Effector CD8-positive, alpha-beta T cell (primary cell): ENCODE measurements at regions not wholly inside any gene's neighbourhood (a gene's known extent, or its start where the extent isn't known, plus 50 kb on each side); places are given as distances from the start of the nearest gene placed in this dataset.
"Not testable (repeated sequence)": the region's sequence is repeated elsewhere in the genome, so short reads cannot be mapped to it uniquely, and the experiment has no call there.

Experiments
- DNase-seq: peaks from one replicate; lab custom pipeline; 2025; lab: John Stamatoyannopoulos, UW

DNA sequence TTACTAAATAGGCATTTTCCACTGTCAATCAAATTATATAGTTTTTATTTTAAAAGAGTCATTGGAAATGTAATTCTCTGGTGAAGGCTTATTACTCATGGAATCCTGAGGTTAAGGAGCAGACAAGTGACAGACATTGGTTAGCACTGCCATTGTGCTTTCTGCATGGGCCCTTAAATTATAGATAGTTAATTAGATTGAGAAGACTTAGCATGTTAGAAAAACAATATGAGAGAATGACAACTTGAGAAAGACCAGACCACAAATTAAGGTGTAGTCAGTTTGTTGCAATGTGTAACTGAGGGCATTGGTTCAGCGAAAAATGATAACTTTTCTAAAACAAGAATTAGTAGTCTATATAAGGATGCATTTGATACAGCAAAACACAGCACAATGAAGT is 195.5 kb downstream of the SLITRK6 start:
- no peak for DNase-seq

DNA sequence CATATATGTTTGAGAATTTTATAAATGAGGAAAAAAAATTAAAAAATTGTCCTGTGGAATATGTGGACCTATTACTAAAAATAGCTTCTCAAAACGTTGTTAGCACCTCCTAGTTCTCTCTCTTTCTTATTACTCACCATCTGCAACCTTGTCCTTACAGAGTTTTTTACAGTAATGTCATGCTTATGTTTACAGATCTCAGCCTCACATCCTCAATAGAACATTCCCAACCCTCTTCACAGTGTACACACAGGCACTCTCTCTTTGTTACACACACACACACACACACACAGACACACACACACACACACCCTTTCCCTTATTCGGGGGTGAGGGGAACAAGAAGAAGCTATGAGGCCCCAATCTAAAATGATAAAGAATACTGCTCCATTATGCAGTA is 197.7 kb downstream of the SLITRK6 start:
- no peak for DNase-seq

DNA sequence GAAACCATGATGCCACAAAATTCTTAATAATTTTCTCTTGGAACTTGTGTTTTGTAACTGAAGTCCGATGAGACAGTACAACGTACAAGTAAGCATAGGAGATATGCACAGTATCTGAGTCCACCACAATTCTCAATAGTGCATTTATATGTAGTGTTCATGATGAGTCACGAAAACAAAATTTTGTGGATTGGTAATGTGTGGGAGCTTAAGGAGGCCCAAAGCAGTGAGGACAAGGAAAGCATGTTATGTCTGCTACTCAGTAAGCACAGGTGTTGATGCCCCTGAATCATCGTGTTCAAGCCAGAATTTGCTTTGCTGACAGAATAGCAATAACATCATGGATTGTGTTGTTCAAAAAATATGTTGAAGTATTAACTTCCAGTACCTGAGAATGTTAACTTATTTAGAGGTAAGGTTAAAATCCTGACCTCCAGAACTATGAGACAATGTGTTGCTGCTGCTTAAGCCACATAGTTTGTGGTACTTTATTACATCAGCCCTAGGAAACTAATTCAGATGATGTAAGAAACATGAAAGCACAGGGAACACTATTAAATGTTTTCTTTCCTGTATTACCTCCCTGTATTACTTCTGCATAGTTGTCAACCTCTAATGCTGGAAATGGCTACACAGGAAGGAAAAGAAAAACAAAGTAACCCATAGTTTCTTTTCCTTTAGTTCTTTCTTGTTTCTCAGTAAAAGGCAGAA is 201.3 kb downstream of the SLITRK6 start:
- no peak for DNase-seq

DNA sequence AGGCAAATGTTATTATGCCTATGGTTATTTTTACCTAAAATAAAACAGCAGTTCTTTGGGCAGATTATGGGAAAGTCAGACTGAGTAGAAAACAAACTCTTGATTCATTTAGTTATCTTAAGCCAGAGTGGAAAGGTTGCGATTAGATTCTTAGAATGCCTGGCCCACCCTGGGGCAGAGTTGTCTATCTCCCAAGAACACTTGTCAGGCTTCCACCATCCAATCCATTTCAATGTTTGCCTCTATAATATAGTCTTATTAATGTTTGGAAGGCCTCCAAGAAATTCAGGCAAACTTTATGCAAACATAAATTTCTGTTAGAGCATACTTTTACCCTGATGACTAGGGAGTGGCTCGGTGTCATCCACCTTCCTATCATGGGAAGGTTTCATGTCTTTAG is 207.0 kb downstream of the SLITRK6 start:
- no peak for DNase-seq

DNA sequence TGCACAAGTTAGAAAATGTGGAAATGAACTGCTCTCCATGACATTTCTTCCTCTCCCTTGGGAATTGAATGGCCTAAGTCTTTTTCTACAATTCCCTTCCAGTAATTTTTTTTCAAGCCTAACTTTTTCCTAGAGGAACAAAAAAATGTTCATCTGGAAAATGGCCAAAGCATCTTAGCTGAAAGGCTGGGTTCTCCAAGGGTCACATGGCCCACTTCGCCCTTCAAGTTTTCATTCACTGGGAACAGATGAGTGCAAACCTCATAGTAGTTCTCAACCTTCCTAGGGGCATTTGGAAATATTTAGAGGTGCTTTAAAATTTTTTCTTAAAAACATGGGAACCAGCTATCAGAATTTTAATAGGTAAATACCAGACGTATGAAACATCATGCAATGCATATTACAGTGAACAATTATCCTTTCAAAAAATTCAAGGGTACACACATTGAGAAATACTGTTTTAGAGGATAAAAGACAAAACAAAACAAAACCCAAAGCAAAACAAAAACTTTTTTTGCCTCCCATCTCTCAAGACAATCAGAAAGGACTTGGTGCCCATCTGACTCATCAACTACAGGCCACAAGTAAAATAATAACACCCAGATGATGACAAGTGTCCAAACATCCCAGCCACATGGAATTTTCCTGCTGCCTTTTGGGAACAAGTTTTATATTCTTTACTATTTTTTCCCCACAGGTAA is 208.8 kb downstream of the SLITRK6 start:
- no peak for DNase-seq

DNA sequence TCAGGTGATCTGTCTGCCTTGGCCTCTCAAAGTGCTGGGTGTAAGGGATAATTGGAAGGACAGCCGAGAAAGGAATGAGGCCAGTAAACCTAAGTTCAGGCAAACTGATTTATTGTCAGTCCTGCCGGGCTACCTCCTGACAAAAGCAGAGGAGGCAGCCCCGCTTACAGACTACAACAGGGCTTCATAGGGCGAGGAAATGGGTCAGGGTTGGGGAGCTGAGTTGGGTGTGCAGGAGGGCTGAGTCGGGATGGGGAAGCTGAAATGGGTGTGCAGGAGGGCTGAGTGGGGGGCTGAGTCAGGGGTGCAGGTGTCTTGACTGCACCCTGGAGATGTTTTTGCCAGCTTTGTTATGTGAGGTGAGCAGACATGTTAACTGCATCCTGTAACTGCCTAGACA is 210.2 kb downstream of the SLITRK6 start:
- no peak for DNase-seq

DNA sequence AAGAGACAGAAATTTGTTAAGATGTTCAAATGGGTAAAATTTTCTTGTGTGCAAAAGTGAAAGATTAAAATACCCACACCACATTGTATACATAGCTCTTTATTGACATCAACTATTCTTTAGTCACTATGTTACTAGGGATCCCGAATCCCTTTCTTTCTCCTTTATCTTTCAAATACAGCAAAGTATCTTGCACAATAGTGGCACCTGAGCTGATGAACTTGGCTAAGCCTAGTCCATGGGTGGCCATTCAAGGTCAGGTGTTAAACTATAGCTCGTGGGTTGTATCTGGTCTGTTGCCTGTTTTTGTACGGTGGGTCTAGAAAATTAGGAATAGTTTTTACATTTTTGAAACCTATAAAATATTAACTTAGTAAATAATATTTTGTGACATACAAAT is 210.9 kb downstream of the SLITRK6 start:
- no peak for DNase-seq

DNA sequence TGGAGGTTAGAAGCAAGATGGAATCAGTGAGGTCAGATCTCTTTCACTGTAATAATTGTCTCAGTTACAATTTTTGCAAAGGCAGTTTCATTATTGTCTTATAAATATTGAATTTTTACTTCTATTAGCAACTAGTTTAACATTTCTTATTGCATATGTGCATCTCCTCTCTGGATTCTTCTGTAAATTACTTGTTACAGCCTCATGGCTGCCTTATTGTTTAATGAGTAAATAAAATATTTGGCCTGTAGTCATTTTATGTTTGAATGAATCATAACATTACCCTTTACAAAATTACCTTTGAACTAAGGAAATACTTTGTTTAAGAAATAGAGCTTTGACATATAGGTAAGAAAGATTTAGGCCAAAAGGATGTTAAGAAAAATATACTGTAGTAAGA is 212.4 kb downstream of the SLITRK6 start:
- no peak for DNase-seq

DNA sequence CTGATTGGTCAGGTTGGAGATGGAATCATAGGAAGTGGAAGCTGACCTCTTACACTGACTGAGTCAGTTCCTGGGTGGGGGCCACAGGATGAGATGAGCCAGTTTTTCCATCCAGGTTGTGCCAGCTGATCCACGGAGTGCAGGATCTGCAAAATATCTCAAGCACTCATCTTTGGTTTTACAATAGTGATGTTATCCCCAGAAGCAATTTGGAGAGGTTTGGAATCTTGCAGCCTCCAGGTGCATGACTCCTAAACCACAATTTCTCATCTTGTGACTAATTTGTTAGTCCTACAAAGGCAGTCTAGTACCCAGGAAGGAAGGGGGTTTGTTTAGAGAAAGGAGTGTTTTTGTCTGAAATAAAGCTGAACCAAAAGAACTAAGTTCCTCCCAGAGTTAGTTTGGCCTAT is 212.8 kb downstream of the SLITRK6 start:
- no peak for DNase-seq

DNA sequence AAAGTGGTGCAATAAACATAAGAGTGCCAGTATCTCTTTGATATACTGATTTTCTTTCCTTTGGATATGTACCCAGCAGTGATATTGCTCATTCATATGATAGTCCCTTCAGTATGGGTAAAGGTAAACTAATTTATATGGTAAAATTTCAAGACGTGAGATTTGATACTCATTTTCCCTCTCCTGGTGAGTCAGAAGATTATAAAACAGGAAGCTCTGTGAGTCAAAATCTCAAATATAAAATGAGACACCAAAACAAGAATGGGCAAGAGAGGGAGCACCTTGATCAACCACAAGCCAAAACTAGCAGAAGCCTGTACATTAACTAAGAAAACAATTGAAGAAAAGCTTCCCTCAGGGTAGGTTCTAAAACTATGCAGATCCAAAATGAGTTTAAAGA is 216.3 kb downstream of the SLITRK6 start:
- DNase-seq, result no peak

DNA sequence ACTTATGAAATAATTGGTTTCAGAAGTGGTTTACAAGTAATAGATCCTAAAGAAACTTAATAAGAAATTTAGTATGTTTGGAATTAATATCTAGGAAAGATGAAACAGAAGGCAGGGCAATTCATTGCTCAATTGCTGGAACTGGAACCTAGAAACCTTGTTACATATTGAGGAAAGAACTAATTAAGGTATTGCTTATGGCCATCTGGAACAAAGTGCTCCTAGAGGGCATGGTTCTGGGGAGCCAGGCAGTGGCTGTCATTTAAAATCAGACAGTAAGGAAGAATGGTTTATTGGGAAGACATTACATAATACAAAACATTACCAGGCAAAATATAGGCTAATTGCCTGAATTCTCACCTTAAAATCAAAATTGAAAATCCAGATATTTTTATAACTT is 224.1 kb downstream of the SLITRK6 start:
- DNase-seq, result no peak

DNA sequence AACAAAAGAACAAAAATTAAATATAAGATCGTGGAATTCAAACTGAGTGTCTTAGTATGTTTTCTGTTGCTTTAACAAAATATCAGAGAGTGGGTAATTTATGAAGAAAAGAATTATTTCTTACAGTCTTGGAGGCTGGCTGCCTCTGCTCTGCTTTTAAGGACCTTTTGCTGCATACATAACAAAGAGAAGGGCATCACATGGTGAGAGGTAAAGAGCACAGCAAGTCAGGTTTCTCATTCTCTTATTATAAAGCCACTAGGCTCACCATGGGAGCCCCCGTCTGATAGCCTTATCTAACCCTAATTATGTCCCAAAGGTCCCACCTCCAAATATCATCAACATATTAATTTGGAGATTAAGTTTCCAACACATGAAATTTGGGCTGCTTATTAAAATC is 231.3 kb downstream of the SLITRK6 start:
- no peak for DNase-seq

DNA sequence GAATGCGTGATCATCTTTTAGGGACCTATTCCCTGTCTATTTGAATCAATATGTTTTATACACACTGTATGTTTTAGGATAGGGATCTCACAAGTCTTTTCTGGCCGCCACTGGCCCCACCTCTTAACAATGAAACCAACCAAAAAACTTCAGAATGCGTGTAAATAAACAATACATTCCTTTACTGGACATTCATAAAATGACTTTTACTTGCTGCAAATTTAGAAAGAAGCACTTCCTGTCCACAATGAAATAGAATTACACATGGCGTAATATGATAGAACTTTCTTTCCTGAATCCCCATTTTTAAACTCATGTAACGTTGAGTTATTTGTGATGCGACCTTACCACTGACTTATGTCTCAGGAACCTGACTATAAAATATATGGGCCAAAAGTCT is 233.6 kb downstream of the SLITRK6 start:
- no peak for DNase-seq

DNA sequence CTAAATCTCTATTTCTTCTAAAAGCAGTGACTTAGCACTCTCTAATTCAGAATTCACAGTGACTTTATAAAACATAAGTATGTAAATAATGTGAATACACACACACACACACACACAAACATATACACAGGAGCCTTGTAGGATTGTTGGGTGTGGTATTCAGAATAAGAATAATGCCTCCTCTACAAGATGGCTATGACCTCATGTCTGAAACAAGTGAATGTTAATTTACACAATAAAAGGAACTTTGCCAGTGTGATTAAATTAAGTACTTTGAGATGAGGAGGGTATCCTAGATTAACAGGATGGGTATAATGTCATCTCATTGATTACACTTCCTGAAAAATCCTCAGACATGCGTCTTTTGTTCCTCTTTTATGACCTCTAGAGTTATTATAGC is 234.6 kb downstream of the SLITRK6 start:
- no peak for DNase-seq

DNA sequence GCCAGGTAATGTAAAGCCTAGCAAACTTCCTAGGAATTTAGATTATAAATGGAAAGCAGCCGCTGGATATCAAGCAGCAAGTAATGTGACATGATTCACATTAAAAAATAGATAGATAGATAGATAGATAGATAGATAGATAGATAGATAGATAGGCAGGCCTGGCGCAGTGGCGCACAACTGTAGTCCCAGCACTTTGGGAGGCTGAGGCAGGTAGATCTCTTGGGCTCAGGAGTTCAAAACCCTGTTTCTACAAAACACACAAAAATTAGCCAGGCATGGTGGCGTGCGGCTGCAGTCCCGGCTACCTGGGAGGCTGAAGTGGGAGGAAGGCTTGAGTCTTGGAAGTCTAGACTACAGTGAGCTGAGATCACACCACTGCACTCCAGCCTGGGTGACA is 236.9 kb downstream of the SLITRK6 start:
- DNase-seq, result no peak

DNA sequence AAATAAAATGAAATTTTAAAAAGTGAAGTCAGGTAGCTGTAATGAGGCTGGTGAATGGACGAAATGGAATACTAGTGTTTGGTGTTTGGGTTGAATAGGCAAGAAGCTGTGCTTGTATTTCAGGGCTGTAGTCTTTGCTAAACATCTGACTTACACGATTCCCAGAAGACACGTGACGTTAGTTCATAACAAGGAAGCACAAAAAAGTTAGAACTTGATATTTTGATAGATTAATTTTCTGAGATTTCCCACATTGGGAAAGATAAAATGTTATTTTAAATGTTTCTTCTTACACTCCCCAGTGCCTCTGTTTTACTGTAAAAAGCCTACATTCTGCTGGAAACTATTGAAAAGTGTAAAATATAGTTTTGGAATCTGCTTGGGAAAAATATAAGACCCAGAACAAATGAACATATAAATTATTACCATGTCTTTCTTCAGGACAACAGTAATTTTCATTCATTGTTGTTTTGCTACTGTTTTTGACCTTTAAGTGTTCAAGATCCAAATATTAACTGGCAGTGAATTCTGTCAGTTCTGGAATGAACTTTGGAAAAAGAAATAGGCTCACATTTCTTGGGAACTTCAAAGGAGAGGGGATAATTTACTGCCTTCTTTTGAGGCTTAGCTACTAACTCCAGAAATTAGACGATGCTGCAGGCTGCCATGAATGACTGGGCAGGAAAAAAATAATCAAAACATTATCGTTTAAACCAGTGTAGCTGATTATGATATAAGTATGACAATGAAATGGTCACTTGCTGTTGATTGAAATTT is 241.3 kb downstream of the SLITRK6 start:
- DNase-seq, result no peak

DNA sequence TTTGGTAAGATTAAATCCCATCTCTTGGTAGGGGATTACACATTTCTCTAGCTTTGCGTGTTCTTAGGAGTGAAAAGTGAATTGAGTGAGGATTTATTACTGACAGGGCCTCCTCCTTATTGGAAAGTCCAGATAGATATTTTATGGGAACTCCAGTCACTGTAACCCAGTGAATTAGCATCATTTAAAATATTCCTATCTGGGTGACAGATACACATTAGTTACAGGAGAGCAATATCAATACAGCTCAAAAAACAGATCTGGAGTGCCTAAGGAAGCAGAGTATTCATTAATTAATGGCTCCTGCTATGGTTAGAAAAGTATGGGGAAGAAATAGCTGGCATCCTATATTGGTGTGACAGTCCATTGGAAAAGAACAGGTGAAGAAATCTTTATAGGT is 248.2 kb downstream of the SLITRK6 start:
- no peak for DNase-seq

DNA sequence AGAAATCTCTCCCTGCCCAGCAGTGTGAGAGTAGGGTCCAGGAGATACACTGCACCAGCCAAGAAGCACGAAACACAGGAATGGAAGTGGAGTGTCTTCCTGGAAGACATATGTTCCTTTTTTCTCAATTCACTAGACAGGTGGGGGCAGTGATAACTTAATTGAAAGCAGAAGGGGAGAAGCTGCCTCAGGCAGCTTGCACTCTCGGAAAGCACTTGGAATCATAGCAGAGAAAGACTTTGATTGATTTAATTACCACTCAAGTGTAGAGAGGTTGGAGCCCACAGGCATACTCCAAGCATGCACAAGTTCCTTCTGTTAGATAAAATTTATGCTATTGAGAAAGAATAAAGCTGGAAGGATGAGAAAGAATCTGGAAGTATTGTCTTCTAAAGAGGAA is 249.4 kb downstream of the SLITRK6 start:
- no peak for DNase-seq

DNA sequence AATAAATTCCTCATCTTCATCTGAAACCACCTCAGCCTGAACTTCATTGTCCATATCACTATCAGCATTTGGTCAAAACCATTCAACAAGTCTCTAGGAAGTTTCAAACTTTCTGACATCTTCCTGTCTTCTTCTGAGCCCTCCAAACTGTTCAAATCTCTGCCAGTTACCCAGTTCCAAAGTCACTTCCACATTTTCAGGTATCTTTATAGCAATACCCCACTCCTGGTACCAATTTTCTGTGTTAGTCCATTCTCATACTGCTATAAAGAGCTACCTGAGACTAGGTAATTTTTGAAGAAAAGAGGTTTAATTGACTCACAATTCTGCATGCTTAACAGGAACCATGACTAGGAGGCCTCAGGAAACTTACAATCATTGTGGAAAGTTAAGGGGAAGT is 250.4 kb downstream of the SLITRK6 start:
- DNase-seq, result not testable (repeated sequence)

DNA sequence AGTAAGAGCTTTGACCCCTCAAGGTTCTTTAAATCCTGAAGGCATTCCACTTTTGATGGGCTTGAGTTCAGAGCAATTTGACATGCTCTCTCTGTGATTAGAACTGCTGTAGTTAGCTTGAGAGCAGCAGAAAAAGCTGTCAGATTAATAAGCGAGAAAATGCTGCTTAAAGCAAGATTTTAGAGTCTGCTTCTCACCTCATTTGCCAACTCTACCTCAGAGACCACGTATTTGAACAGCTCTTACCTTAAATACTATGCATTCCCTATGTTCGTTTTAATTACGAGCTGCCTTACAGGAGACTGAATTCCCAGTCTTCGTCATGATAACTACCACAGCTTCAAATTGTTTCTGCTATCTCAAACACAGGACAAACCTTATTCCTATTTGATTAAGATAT is 253.4 kb downstream of the SLITRK6 start:
- DNase-seq, result no peak

DNA sequence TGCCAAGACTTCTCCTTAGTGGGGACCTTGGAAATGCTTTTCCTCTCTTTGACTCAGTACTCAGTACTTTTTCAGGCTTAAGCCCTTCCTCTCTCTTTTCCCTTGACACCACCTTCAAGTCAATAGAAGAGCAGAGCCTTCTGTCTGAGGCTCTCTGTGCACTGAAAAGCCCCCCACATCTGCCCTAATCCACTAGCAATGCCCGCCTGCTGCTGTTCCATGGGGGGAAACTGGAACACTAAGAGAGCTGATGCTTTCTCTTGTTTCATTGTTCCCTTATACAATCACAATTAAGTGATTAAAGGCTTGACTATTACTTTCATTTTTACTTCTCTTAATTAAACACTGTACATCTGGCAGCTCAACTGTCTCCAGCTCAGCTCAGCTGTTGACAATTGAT is 254.5 kb downstream of the SLITRK6 start:
- no peak for DNase-seq

DNA sequence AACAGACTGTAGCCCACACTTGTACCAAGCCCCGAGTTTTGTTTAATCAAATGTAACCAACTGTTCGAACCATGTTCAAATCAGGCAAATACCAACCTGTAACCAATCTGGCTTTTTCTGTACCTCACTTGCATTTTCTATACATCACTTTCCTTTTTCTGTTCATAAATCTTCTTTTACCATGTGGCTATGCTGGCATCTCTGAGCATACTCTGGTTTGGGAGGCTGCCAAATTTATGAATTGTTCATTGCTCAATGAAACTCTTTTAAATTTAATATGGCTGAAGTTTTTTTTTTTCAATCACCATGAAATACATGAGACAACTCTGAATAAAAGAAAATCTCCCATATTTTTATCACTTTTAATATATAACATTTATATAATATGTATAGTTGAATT is 256.1 kb downstream of the SLITRK6 start:
- DNase-seq, result no peak

DNA sequence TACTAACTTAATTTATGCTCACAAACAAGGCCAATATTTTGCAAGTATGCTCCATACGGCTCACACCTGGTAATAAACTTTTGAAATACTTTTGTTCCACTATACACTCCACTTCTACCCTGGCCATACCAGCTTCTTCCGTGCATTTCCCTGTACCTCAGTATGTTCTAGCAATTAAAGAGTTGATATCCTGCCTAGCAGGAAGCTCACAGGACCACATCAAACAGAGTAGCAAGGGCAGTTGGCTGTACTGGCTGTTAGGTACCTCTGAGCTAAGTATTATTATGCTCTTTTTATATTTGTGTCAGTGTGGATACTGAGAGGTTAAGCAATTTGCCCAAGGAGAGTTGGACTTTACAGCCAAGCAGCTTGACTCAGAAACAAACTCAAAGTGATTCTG is 257.7 kb downstream of the SLITRK6 start:
- no peak for DNase-seq
